ENCODE measurements at regions not wholly inside any gene's neighbourhood (a gene's known extent, or its start where the extent isn't known, plus 50 kb on each side); places are given as distances from the start of the nearest gene placed in this dataset.

- Histone ChIP-seq H3K36me3 (ENCODE audit: control insufficient read depth, insufficient read depth, low read length) (no peaks in the 10 kb centered on the region), H3K27me3 (ENCODE audit: control insufficient read depth, insufficient read depth, low read length, poor library complexity, severe bottlenecking) (no peaks in the 10 kb centered on the region), H3K4me3 (ENCODE audit: insufficient read depth, low read depth, low read length) (no peak overlapping the region), H3K27ac (ENCODE audit: insufficient read depth, low read depth, low read length, poor library complexity, severe bottlenecking) (no peak overlapping the region), H3K9me3 (ENCODE audit: control insufficient read depth, low read length) (no peaks in the 10 kb centered on the region), H3K4me1 (ENCODE audit: control insufficient read depth, insufficient read depth, low read length) (peaks cover 10% of the 10 kb centered on the region)
- 90 to 97% methylated on average over 5 of the region's 5 CpGs for WGBS, 2 experiments
These were observed 57.4 kb upstream of the AJAP1 start for GRCh38 chr1:4597020-4597419.

- peaks cover 21% of the 10 kb centered on the region for H3K4me1 ChIP-seq (ENCODE audit: control insufficient read depth, insufficient read depth, low read length)
- H3K4me3 ChIP-seq (ENCODE audit: insufficient read depth, low read depth, low read length): no peak overlapping the region
- H3K27ac ChIP-seq (ENCODE audit: insufficient read depth, low read depth, low read length, poor library complexity, severe bottlenecking): no peak overlapping the region
- no peaks in the 10 kb centered on the region for H3K27me3 ChIP-seq (ENCODE audit: control insufficient read depth, insufficient read depth, low read length, poor library complexity, severe bottlenecking)
- no peaks in the 10 kb centered on the region for H3K9me3 ChIP-seq (ENCODE audit: control insufficient read depth, low read length)
- WGBS, 2 experiments: 78 to 81% methylated on average over 6 of the region's 6 CpGs
- H3K36me3 ChIP-seq (ENCODE audit: control insufficient read depth, insufficient read depth, low read length): no peaks in the 10 kb centered on the region
These were observed 55.8 kb upstream of the AJAP1 start for GRCh38 chr1:4598561-4598960.

DNA sequence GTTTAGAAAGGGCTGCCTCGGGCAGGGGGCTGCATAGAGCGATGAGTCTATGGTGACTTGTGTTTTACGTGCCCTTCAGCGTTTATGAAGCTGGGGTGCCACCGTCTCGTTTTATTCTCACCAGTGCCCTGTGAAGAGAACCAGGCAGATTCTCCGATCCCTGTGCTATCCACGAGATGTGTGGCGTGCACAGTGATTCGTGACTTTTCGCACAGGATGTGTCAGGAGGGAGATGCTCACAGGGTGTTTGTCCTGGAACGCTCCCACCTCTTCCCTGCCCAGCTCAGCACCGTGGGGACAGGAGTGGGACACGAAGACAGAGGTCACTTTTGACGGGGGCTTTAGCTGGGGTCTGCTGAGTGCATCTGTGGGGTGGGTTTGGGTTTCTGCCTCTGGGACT is 54.9 kb upstream of the AJAP1 start:
- Histone ChIP-seq H3K27ac (ENCODE audit: insufficient read depth, low read depth, low read length, poor library complexity, severe bottlenecking) (no peak overlapping the region), H3K27me3 (ENCODE audit: control insufficient read depth, insufficient read depth, low read length, poor library complexity, severe bottlenecking) (no peaks in the 10 kb centered on the region), H3K4me1 (ENCODE audit: control insufficient read depth, insufficient read depth, low read length) (peaks cover 21% of the 10 kb centered on the region), H3K36me3 (ENCODE audit: control insufficient read depth, insufficient read depth, low read length) (no peaks in the 10 kb centered on the region), H3K9me3 (ENCODE audit: control insufficient read depth, low read length) (no peaks in the 10 kb centered on the region), H3K4me3 (ENCODE audit: insufficient read depth, low read depth, low read length) (no peak overlapping the region)
- WGBS, 2 experiments: 96% methylated on average over 15 of the region's 15 CpGs

- H3K4me1 ChIP-seq (ENCODE audit: control insufficient read depth, insufficient read depth, low read length): peaks cover 21% of the 10 kb centered on the region
- H3K27me3 ChIP-seq (ENCODE audit: control insufficient read depth, insufficient read depth, low read length, poor library complexity, severe bottlenecking): no peaks in the 10 kb centered on the region
- no peak overlapping the region for H3K4me3 ChIP-seq (ENCODE audit: insufficient read depth, low read depth, low read length)
- 90 to 91% methylated on average over 27 of the region's 27 CpGs for WGBS, 2 experiments
- H3K36me3 ChIP-seq (ENCODE audit: control insufficient read depth, insufficient read depth, low read length): no peaks in the 10 kb centered on the region
- no peak overlapping the region for H3K27ac ChIP-seq (ENCODE audit: insufficient read depth, low read depth, low read length, poor library complexity, severe bottlenecking)
- H3K9me3 ChIP-seq (ENCODE audit: control insufficient read depth, low read length): no peaks in the 10 kb centered on the region
These were observed 54.4 kb upstream of the AJAP1 start for GRCh38 chr1:4599951-4600481.

- 94 to 96% methylated on average over 18 of the region's 18 CpGs for WGBS, 2 experiments
These were observed 53.6 kb upstream of the AJAP1 start for GRCh38 chr1:4600615-4601460.

GRCh38 chr1:4601941-4602340 is 52.5 kb upstream of the AJAP1 start:
- Histone ChIP-seq H3K27ac (ENCODE audit: insufficient read depth, low read depth, low read length, poor library complexity, severe bottlenecking) (no peak overlapping the region), H3K4me1 (ENCODE audit: control insufficient read depth, insufficient read depth, low read length) (peaks cover 21% of the 10 kb centered on the region), H3K9me3 (ENCODE audit: control insufficient read depth, low read length) (no peaks in the 10 kb centered on the region), H3K36me3 (ENCODE audit: control insufficient read depth, insufficient read depth, low read length) (no peaks in the 10 kb centered on the region), H3K27me3 (ENCODE audit: control insufficient read depth, insufficient read depth, low read length, poor library complexity, severe bottlenecking) (no peaks in the 10 kb centered on the region), H3K4me3 (ENCODE audit: insufficient read depth, low read depth, low read length) (no peak overlapping the region)
- WGBS, 2 experiments: 86 to 90% methylated on average over 4 of the region's 4 CpGs

More at GRCh38 chr1:4600615-4601460, 53.6 kb upstream of the AJAP1 start:
- H3K27me3 ChIP-seq (ENCODE audit: control insufficient read depth, insufficient read depth, low read length, poor library complexity, severe bottlenecking): no peaks in the 10 kb centered on the region
- H3K27ac ChIP-seq (ENCODE audit: insufficient read depth, low read depth, low read length, poor library complexity, severe bottlenecking): no peak overlapping the region
- H3K4me3 ChIP-seq (ENCODE audit: insufficient read depth, low read depth, low read length): no peak overlapping the region
- H3K9me3 ChIP-seq (ENCODE audit: control insufficient read depth, low read length): no peaks in the 10 kb centered on the region
- peaks cover 21% of the 10 kb centered on the region for H3K4me1 ChIP-seq (ENCODE audit: control insufficient read depth, insufficient read depth, low read length)
- H3K36me3 ChIP-seq (ENCODE audit: control insufficient read depth, insufficient read depth, low read length): no peaks in the 10 kb centered on the region

- WGBS, 2 experiments: 84 to 86% methylated on average over 17 of the region's 17 CpGs
- peaks cover 21% of the 10 kb centered on the region for H3K4me1 ChIP-seq (ENCODE audit: control insufficient read depth, insufficient read depth, low read length)
- H3K4me3 ChIP-seq (ENCODE audit: insufficient read depth, low read depth, low read length): no peak overlapping the region
- H3K9me3 ChIP-seq (ENCODE audit: control insufficient read depth, low read length): no peaks in the 10 kb centered on the region
- H3K36me3 ChIP-seq (ENCODE audit: control insufficient read depth, insufficient read depth, low read length): no peaks in the 10 kb centered on the region
- no peak overlapping the region for H3K27ac ChIP-seq (ENCODE audit: insufficient read depth, low read depth, low read length, poor library complexity, severe bottlenecking)
- no peaks in the 10 kb centered on the region for H3K27me3 ChIP-seq (ENCODE audit: control insufficient read depth, insufficient read depth, low read length, poor library complexity, severe bottlenecking)
These were observed 51.7 kb upstream of the AJAP1 start for GRCh38 chr1:4602462-4603294.

DNA sequence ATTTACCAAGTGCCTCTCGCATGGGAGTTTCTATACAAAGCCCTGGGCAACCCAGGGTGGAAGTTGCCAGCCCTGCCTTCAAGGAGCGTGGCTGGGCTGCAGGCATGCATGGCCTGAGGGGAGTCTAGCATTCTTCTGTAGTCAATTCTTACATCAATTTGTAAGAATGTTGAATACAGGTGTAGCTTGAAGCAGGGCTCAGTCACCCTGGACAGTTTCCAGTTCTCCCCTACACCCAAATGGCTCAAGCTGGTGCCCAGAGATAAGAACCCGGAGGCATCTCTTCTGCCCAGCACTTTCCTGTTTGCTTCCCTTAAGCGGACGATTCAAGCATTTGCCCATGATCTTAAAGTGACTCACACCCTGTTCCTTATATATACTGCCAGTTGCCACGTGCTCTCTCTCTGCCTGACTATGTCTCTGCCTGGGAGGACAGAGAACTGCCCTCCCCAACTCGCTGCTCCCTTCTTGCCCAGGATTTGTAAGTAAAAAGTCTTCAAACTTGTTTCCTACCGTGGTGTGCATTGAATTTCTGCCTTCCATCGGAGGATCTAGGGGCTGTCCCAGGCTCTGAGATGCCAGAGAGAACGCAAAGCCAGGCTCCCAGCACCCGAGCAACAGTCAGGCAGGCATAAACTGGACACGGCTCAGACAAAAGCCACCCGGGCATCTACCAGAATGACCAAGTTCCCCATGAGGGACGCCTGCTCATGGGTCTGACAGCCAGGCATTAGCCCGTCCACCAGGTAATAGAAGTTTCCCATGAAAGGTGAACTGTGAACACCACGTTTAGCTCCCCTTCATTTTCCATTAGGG is 50.9 kb upstream of the AJAP1 start:
- Histone ChIP-seq H3K27ac (ENCODE audit: insufficient read depth, low read depth, low read length, poor library complexity, severe bottlenecking) (no peak overlapping the region), H3K27me3 (ENCODE audit: control insufficient read depth, insufficient read depth, low read length, poor library complexity, severe bottlenecking) (no peaks in the 10 kb centered on the region)
- WGBS, 2 experiments: 91% methylated on average over 16 of the region's 16 CpGs

More for the DNA sequence above, 50.9 kb upstream of the AJAP1 start:
- H3K9me3 ChIP-seq (ENCODE audit: control insufficient read depth, low read length): no peaks in the 10 kb centered on the region
- no peaks in the 10 kb centered on the region for H3K36me3 ChIP-seq (ENCODE audit: control insufficient read depth, insufficient read depth, low read length)
- H3K4me3 ChIP-seq (ENCODE audit: insufficient read depth, low read depth, low read length): no peak overlapping the region
- peaks cover 21% of the 10 kb centered on the region for H3K4me1 ChIP-seq (ENCODE audit: control insufficient read depth, insufficient read depth, low read length)
